Endodermal cell (in vitro differentiated cells): ENCODE measurements at regions not wholly inside any gene's neighbourhood (a gene's known extent, or its start where the extent isn't known, plus 50 kb on each side); places are given as distances from the start of the nearest gene placed in this dataset.
"Not testable (repeated sequence)": the region's sequence is repeated elsewhere in the genome, so short reads cannot be mapped to it uniquely, and the experiment has no call there.

ENCODE experiments used
- DNase-seq: peaks from one replicate; pipeline ENCODE4 v3.0.0-alpha.2; 2017
- H3K27ac ChIP-seq: 2 replicates; pipeline ENCODE4 v1.5.1; 2013; ENCODE audit warnings: mild to moderate bottlenecking, low read depth, low read length, moderate library complexity
- H3K27me3 ChIP-seq: 2 replicates; pipeline ENCODE4 v1.6.1; 2013; ENCODE audit warnings: mild to moderate bottlenecking, low read length, moderate library complexity; ENCODE audit not compliant: insufficient read depth, control insufficient read depth, poor library complexity, severe bottlenecking
- H3K36me3 ChIP-seq: 2 replicates; pipeline ENCODE4 v1.7.0; 2013; ENCODE audit warnings: mild to moderate bottlenecking, low read length, moderate library complexity; ENCODE audit not compliant: control insufficient read depth, insufficient read depth
- H3K4me1 ChIP-seq: one replicate; pipeline ENCODE4 v1.7.0; 2013; ENCODE audit warnings: low read length; ENCODE audit not compliant: control insufficient read depth, insufficient read depth
- H3K4me3 ChIP-seq: 2 replicates; pipeline ENCODE4 v1.5.1; 2013; ENCODE audit warnings: mild to moderate bottlenecking, low read length, moderate library complexity
- H3K9ac ChIP-seq: 2 replicates; pipeline ENCODE4 v1.6.1; 2013; ENCODE audit warnings: mild to moderate bottlenecking, low read length, moderate library complexity; ENCODE audit not compliant: poor library complexity, severe bottlenecking; ENCODE audit errors: extremely low read depth
- H3K9me3 ChIP-seq: 2 replicates; pipeline ENCODE4 v1.6.1; 2013; ENCODE audit warnings: mild to moderate bottlenecking, low read length, moderate library complexity; ENCODE audit not compliant: control insufficient read depth
- H3K27ac Mint-ChIP-seq: 2 replicates; pipeline ENCODE4 v1.8.0; 2020; ENCODE audit warnings: mixed read lengths
- H3K27me3 Mint-ChIP-seq: 2 replicates; pipeline ENCODE4 v1.8.0; 2021; ENCODE audit warnings: mild to moderate bottlenecking, mixed read lengths; ENCODE audit not compliant: insufficient read depth
- H3K36me3 Mint-ChIP-seq: 2 replicates; pipeline ENCODE4 v1.8.0; 2020; ENCODE audit warnings: low read depth, mixed read lengths
- H3K4me1 Mint-ChIP-seq: 2 replicates; pipeline ENCODE4 v1.8.0; 2020; ENCODE audit warnings: mixed read lengths
- H3K4me3 Mint-ChIP-seq: 2 replicates; pipeline ENCODE4 v1.8.0; 2020; ENCODE audit warnings: mild to moderate bottlenecking, moderate library complexity, mixed read lengths
- H3K9me3 Mint-ChIP-seq: 2 replicates; pipeline ENCODE4 v1.8.0; 2020; ENCODE audit warnings: mild to moderate bottlenecking, mixed read lengths
- WGBS, 2 experiments: methylation state at CpG; one replicate each; pipeline versions ENCODE4 v1.1.5 to v1.1.7; 2013; ENCODE audit warnings: missing lambda C conversion rate in 2 of 2, mixed read lengths in 1 of 2; ENCODE audit not compliant: insufficient coverage in 1 of 2, insufficient read length in 1 of 2; 5-methylcytosine and 5-hydroxymethylcytosine counted together
- TF ChIP-seq, protein P1 (sequence below): fragments of 200-600 bp; sonication (generic); conservative IDR thresholded peaks from 2 replicates; pipeline ENCODE4 v1.5.0; 2021; ENCODE audit warnings: antibody characterized with exemption, mild to moderate bottlenecking

DNA sequence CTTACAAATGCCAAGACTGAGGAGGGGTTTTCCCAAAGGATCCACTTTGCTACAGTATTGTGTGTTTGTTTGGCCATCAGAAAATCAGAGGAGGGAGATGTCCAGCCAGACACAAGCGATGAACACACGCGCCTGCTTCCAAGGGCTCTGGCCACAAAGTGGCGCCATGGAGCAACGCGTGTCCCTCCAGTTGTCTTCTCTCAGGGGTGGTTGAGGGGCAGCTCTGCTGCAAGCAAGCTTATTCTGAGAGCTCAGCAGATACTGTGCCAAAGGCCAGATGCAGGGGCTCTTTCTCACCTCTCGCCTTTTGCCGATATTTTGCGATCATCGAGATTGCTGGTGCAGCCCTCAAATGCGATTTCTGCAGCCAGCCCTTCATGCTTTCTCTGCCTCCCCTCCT, 88.9 kb upstream of the OSBPL11 start:
- H3K27ac Mint-ChIP-seq = no peak overlapping the region
- Histone ChIP-seq H3K27me3 (no peaks in the 10 kb centered on the region), H3K9me3 (no peaks in the 10 kb centered on the region), H3K27ac (no peak overlapping the region), H3K36me3 (no peaks in the 10 kb centered on the region), H3K4me1 (peaks cover 11% of the 10 kb centered on the region), H3K4me3 (no peak overlapping the region), H3K9ac (no peak overlapping the region)
- 52 to 71% methylated on average over 11 of the region's 11 CpGs for WGBS, 2 experiments
- no peaks in the 10 kb centered on the region for H3K27me3 Mint-ChIP-seq
- peak; percentile 90 for DNase-seq
- H3K9me3 Mint-ChIP-seq = peaks cover 1% of the 10 kb centered on the region
- no peak overlapping the region for H3K4me3 Mint-ChIP-seq
- peaks cover 20% of the 10 kb centered on the region for H3K4me1 Mint-ChIP-seq
- TF ChIP-seq, protein P1, sequence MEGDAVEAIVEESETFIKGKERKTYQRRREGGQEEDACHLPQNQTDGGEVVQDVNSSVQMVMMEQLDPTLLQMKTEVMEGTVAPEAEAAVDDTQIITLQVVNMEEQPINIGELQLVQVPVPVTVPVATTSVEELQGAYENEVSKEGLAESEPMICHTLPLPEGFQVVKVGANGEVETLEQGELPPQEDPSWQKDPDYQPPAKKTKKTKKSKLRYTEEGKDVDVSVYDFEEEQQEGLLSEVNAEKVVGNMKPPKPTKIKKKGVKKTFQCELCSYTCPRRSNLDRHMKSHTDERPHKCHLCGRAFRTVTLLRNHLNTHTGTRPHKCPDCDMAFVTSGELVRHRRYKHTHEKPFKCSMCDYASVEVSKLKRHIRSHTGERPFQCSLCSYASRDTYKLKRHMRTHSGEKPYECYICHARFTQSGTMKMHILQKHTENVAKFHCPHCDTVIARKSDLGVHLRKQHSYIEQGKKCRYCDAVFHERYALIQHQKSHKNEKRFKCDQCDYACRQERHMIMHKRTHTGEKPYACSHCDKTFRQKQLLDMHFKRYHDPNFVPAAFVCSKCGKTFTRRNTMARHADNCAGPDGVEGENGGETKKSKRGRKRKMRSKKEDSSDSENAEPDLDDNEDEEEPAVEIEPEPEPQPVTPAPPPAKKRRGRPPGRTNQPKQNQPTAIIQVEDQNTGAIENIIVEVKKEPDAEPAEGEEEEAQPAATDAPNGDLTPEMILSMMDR = peak; percentile 85
- no peaks in the 10 kb centered on the region for H3K36me3 Mint-ChIP-seq

DNA sequence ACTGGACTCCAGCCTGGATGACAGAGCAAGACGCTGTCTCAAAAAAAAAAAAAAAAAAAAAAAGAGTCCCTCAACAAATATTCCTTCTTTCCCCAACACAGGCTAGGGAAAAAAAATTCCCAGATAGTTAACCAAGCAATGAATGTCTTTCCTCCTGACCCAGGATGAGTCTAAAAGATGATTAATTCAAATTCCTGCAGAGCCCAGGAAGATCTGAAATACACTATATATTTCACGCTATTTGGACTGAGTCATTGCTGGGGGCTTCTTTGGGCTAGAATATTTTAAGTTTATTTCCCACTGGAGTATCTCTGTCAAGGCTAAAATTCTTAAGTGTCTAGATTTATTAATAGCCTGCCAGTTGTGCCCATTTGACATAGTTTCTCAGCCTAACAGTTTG, 90.4 kb upstream of the OSBPL11 start:
- WGBS, 2 experiments = 96% methylated on average over 2 of the region's 2 CpGs; no CpG with 5 or more reads in 1 of the 2 experiments
- not testable (repeated sequence) for H3K27ac ChIP-seq, H3K36me3 ChIP-seq, H3K9me3 ChIP-seq, H3K4me3 Mint-ChIP-seq, H3K9me3 Mint-ChIP-seq, H3K4me3 ChIP-seq, H3K27me3 Mint-ChIP-seq, H3K27me3 ChIP-seq, H3K9ac ChIP-seq, DNase-seq, H3K27ac Mint-ChIP-seq, H3K36me3 Mint-ChIP-seq
- peaks cover 11% of the 10 kb centered on the region for H3K4me1 ChIP-seq
- peaks cover 20% of the 10 kb centered on the region for H3K4me1 Mint-ChIP-seq

DNA sequence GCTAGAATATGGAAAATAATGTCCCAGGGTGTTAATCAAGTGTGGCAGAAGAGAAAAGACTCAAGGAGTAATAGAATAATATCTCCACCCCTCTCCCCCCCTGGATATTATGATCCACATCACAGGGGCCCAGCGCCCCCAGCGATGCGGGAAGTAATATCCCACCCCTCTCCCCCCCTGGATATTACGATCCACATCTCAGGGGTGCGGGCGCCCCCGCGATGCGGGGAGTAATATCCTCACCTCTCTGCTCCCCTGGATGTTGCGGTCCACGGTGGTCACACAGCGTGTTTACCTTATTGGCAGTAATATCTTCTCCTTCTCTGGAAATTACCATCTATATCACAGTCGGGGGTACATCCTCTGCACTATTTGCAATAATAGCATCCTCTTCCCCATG, 97.1 kb upstream of the OSBPL11 start:
- TF ChIP-seq, protein P1 = no peak
- Histone ChIP-seq H3K36me3 (no peaks in the 10 kb centered on the region), H3K27ac (no peak overlapping the region), H3K4me3 (no peak overlapping the region), H3K9me3 (no peaks in the 10 kb centered on the region), H3K27me3 (no peaks in the 10 kb centered on the region), H3K4me1 (no peaks in the 10 kb centered on the region), H3K9ac (no peak overlapping the region)
- Mint-ChIP-seq H3K27ac (no peak overlapping the region), H3K36me3 (no peaks in the 10 kb centered on the region), H3K27me3 (peaks cover 4% of the 10 kb centered on the region), H3K4me1 (peaks cover 23% of the 10 kb centered on the region), H3K9me3 (no peaks in the 10 kb centered on the region), H3K4me3 (no peak overlapping the region)
- no peak for DNase-seq
- 91 to 94% methylated on average over 10 to 13 of the region's 13 CpGs for WGBS, 2 experiments

DNA sequence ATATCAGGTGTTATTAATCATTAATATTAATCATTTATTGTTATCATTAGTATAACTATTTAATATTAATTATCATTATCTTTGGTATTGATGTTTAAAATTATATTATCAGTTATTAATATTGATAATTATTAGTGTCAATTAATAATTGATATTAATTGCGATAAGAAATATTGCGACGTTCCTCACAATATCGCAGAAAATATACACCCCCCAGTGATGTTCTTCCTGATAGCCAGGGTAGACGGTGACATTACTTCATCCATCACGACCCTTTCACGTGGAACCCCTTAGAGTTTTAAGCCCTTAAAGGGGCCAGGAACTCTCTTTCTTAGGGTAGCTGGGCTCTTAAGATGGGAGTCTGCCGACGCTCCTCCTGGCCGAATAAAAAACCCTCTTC, 98.6 kb upstream of the OSBPL11 start:
- H3K27me3 Mint-ChIP-seq = peaks cover 4% of the 10 kb centered on the region

More for the DNA sequence above, 98.6 kb upstream of the OSBPL11 start:
- Mint-ChIP-seq H3K4me1 (peaks cover 29% of the 10 kb centered on the region), H3K36me3 (no peaks in the 10 kb centered on the region), H3K4me3 (no peak overlapping the region), H3K27ac (no peak overlapping the region), H3K9me3 (no peaks in the 10 kb centered on the region)
- no peak for DNase-seq
- no peak overlapping the region for H3K27ac ChIP-seq
- no peaks in the 10 kb centered on the region for H3K27me3 ChIP-seq
- 95 to 100% methylated on average over 3 to 10 of the region's 10 CpGs for WGBS, 2 experiments
- no peak overlapping the region for H3K4me3 ChIP-seq
- H3K4me1 ChIP-seq = no peaks in the 10 kb centered on the region
- H3K9ac ChIP-seq = no peak overlapping the region
- no peaks in the 10 kb centered on the region for H3K36me3 ChIP-seq
- TF ChIP-seq, protein P1 = no peak
- H3K9me3 ChIP-seq = no peaks in the 10 kb centered on the region
